Esophagus squamous epithelium (tissue), 4 donors: ENCODE measurements at regions not wholly inside any gene's neighbourhood (a gene's known extent, or its start where the extent isn't known, plus 50 kb on each side); places are given as distances from the start of the nearest gene placed in this dataset.

ENCODE experiments used
- CTCF ChIP-seq, 6 experiments: fragments of 450-650 bp in 4 of 6; fragments of 200-600 bp in 2 of 6; sonication (generic) in 2 of 6; IDR thresholded peaks; one replicate each; pipeline ENCODE4 v1.5.1; 2016 to 2019; ENCODE audit warnings: antibody characterized with exemption in 6 of 6, mild to moderate bottlenecking in 4 of 6, moderate library complexity in 4 of 6
- POLR2A ChIP-seq, 4 donors: fragments of 450-650 bp; IDR thresholded peaks; one replicate each; pipeline ENCODE4 v1.6.1; 2017; ENCODE audit warnings: antibody characterized with exemption in 4 of 4, mild to moderate bottlenecking in 4 of 4, moderate library complexity in 3 of 4

DNA sequence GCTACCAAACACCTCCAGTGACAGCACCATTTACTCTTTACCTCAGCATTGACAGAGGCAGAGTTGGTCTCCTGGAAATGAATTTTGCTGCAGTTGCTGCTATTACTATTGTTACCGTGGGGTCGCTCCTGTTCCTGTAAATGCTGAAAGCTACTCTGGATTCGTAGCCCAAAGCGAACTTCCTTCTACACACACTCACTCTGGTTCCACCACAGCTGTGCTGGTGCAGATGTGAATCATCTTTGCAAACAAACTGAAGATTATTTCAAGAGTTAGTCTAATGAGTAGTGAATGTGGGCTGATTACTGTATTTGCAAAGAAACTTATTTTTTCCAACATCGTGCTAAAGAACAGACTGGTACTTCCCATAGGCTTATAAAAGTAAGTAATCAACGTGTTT lies 304.0 kb downstream of the LPIN1 start:
- no peak for TF ChIP-seq POLR2A (IDR thresholded peaks at IDR 0.05)
- no peak for TF ChIP-seq CTCF (IDR thresholded peaks at IDR 0.05)
